GM12878 (cell line): ENCODE measurements at regions not wholly inside any gene's neighbourhood (a gene's known extent, or its start where the extent isn't known, plus 50 kb on each side); places are given as distances from the start of the nearest gene placed in this dataset.
A peak's percentile ranks its signal among the peaks of the same experiment; 100 is the strongest.

Source experiments
- ATAC-seq: fragments of 200-7000 bp; cut with Tn5 transposase; 3 replicates; pipeline ENCODE4 v1.9.1; 2020; ENCODE audit warnings: mild to moderate bottlenecking, moderate library complexity
- BruUV-seq: library from RNA; stranded (reverse); fragments of 400-500 nt; replicated peaks from 2 replicates; lab custom pipeline; 2021; lab: Mats Ljungman, UMichigan
- CTCF ChIA-PET: fragments of 300-600 bp; sonication (Branson Sonifier 250); formaldehyde crosslinking; extraction: SDS; loops from one replicate; lab custom pipeline; 2021; ENCODE audit warnings: inconsistent platforms; lab: Yijun Ruan, JAX
- POLR2A ChIA-PET: fragments of 350-600 bp; formaldehyde crosslinking; extraction: SDS; loops from one replicate; lab custom pipeline; 2021; ENCODE audit warnings: inconsistent platforms; lab: Charles Lee
- RAD21 ChIA-PET: fragments of 300-600 bp; sonication (Branson Sonifier 250); formaldehyde crosslinking; loops from one replicate; lab custom pipeline; 2023; ENCODE audit warnings: antibody characterized with exemption; ENCODE audit not compliant: unreplicated experiment; lab: Charles Lee
- SMC1A ChIA-PET: fragments of 300-600 bp; sonication (Branson Sonifier 250); formaldehyde crosslinking; loops from one replicate; lab custom pipeline; 2023; ENCODE audit not compliant: unreplicated experiment, uncharacterized antibody; lab: Charles Lee
- DNase-seq: peaks from one replicate; pipeline ENCODE4 v3.0.0-alpha.2; 2011; ENCODE audit warnings: low read depth, low spot score
- FAIRE-seq: peaks from 3 replicates; lab custom pipeline; 2011; peaks lifted over from hg19 to GRCh38; lab: Jason Lieb, UNC
- H2AFZ ChIP-seq: 2 replicates; pipeline ENCODE4 v1.6.0; 2011; ENCODE audit warnings: low read depth, low read length, control low read depth; ENCODE audit not compliant: control insufficient read depth
- H3K27ac ChIP-seq: 2 replicates; pipeline ENCODE4 v1.5.1; 2011; ENCODE audit warnings: control low read depth; ENCODE audit not compliant: control insufficient read depth, insufficient read depth
- H3K27me3 ChIP-seq, 2 experiments: replicated peaks in 1 of 2; 2 replicates each; pipeline versions ENCODE4 v1.6.0 to v1.6.1; 2011; ENCODE audit warnings: low read length in 1 of 2; ENCODE audit not compliant: control insufficient read depth in 2 of 2, insufficient read depth in 2 of 2
- H3K36me3 ChIP-seq, 2 experiments: 2 replicates each; pipeline ENCODE4 v1.5.1; 2011; ENCODE audit warnings: low read length in 1 of 2; ENCODE audit not compliant: control insufficient read depth in 2 of 2, insufficient read depth in 2 of 2
- H3K4me1 ChIP-seq: 2 replicates; pipeline ENCODE4 v1.6.1; 2011; ENCODE audit warnings: mild to moderate bottlenecking, low read length, moderate library complexity, mixed read lengths; ENCODE audit not compliant: control insufficient read depth, insufficient read depth
- H3K4me2 ChIP-seq: 2 replicates; pipeline ENCODE4 v1.6.0; 2011; ENCODE audit warnings: control low read depth; ENCODE audit not compliant: control insufficient read depth, insufficient read depth
- H3K4me3 ChIP-seq: fragments of 200-600 bp; sonication (generic); 2 replicates; pipeline ENCODE4 v1.5.1; 2016
- H3K79me2 ChIP-seq: 2 replicates; pipeline ENCODE4 v1.6.0; 2011; ENCODE audit warnings: low read length; ENCODE audit not compliant: control insufficient read depth, insufficient read depth
- H3K9ac ChIP-seq: 2 replicates; pipeline ENCODE4 v1.8.0; 2011; ENCODE audit warnings: low read length, control low read depth, mixed read lengths; ENCODE audit not compliant: control insufficient read depth, insufficient read depth
- H3K9me3 ChIP-seq: replicated peaks from 3 replicates; pipeline ENCODE4 v1.5.1; 2011; ENCODE audit warnings: mild to moderate bottlenecking, low read length; ENCODE audit not compliant: control insufficient read depth, insufficient read depth
- H4K20me1 ChIP-seq: 2 replicates; pipeline ENCODE4 v1.6.0; 2011; ENCODE audit not compliant: control insufficient read depth, insufficient read depth
- BHLHE40 ChIP-seq, 2 experiments: fragments of 450-650 bp in 1 of 2; IDR thresholded peaks; 2 replicates each; pipeline ENCODE4 v1.6.1; 2011 to 2017; ENCODE audit warnings: low read depth in 2 of 2, borderline replicate concordance in 1 of 2, improper control_type of control experiment in 1 of 2, low read length in 1 of 2, mild to moderate bottlenecking in 1 of 2
- EP300 ChIP-seq, 2 experiments: fragments of 150-350 bp in 1 of 2; IDR thresholded peaks; 2 replicates each; pipeline ENCODE4 v1.6.1; 2011 to 2012; ENCODE audit warnings: low read depth in 2 of 2, low read length in 2 of 2, borderline replicate concordance in 1 of 2, improper control_type of control experiment in 1 of 2, inconsistent platforms in 1 of 2; ENCODE audit not compliant: control insufficient read depth in 1 of 2
- GATAD2B ChIP-seq: fragments of 450-650 bp; conservative IDR thresholded peaks from 2 replicates; pipeline ENCODE4 v1.6.1; 2017; ENCODE audit warnings: low read depth, mild to moderate bottlenecking, moderate library complexity
- NBN ChIP-seq: fragments of 450-650 bp; IDR thresholded peaks from 2 replicates; pipeline ENCODE4 v1.6.1; 2016
- NFYB ChIP-seq: IDR thresholded peaks from 2 replicates; pipeline ENCODE4 v1.6.1; 2011; ENCODE audit warnings: low read depth, mild to moderate bottlenecking, low read length, improper control_type of control experiment, moderate library complexity; ENCODE audit not compliant: insufficient read depth
- NKRF ChIP-seq: fragments of 450-650 bp; conservative IDR thresholded peaks from 2 replicates; pipeline ENCODE4 v1.6.1; 2017; ENCODE audit warnings: mild to moderate bottlenecking, moderate library complexity
- PML ChIP-seq: IDR thresholded peaks from 2 replicates; pipeline ENCODE4 v1.6.1; 2012; ENCODE audit warnings: low read length, inconsistent platforms
- POLR2AphosphoS2 ChIP-seq: IDR thresholded peaks from 2 replicates; pipeline ENCODE4 v1.6.1; 2011; ENCODE audit warnings: low read depth, mild to moderate bottlenecking, low read length, improper control_type of control experiment, moderate library complexity
- SIX5 ChIP-seq: IDR thresholded peaks from 2 replicates; pipeline ENCODE4 v1.6.1; 2011; ENCODE audit warnings: mild to moderate bottlenecking, low read depth, low read length, moderate library complexity; ENCODE audit not compliant: severe bottlenecking
- SMC3 ChIP-seq: IDR thresholded peaks from 2 replicates; pipeline ENCODE4 v1.6.1; 2011; ENCODE audit warnings: low read length, improper control_type of control experiment, borderline replicate concordance
- SRF ChIP-seq, 2 experiments: IDR thresholded peaks; 2 replicates each; pipeline ENCODE4 v1.6.1; 2011; ENCODE audit warnings: low read depth in 2 of 2, low read length in 2 of 2, mild to moderate bottlenecking in 1 of 2, moderate library complexity in 1 of 2
- WRNIP1 ChIP-seq: IDR thresholded peaks from 2 replicates; pipeline ENCODE4 v1.6.1; 2011; ENCODE audit warnings: low read depth, low read length, improper control_type of control experiment, borderline replicate concordance
- YBX1 ChIP-seq: fragments of 450-650 bp; IDR thresholded peaks from 2 replicates; pipeline ENCODE4 v1.6.1; 2016; ENCODE audit warnings: antibody characterized with exemption
- ZNF217 ChIP-seq: fragments of 450-650 bp; IDR thresholded peaks from 2 replicates; pipeline ENCODE4 v1.6.1; 2017; ENCODE audit warnings: antibody characterized with exemption, mild to moderate bottlenecking
- ZNF274 ChIP-seq: IDR thresholded peaks from one replicate; pipeline ENCODE4 v1.8.0; 2011; ENCODE audit not compliant: insufficient read length, insufficient read depth
- WGBS: methylation state at CpG from one replicate; pipeline ENCODE4 v1.1.6; 2016; ENCODE audit warnings: low lambda C conversion rate; ENCODE audit not compliant: insufficient replicate concordance, insufficient coverage; ENCODE audit errors: missing lambda C conversion rate; 5-methylcytosine and 5-hydroxymethylcytosine counted together
- in situ Hi-C: fragments of 300-500 bp; cut with MboI; formaldehyde crosslinking; loops from 9 replicates; pipeline ENCODE4 v1.14.3; 2018; ENCODE audit warnings: mixed read lengths
- intact Hi-C: fragments of 100-400 bp; cut with micrococcal nuclease; formaldehyde crosslinking; loops from one replicate; pipeline ENCODE4 v1.14.2; 2022; ENCODE audit not compliant: unreplicated experiment
- TF ChIP-seq, protein P1 (sequence below): fragments of 450-650 bp; IDR thresholded peaks from 2 replicates; pipeline ENCODE4 v1.6.1; 2017; ENCODE audit warnings: mild to moderate bottlenecking, low read depth, inconsistent platforms; ENCODE audit not compliant: poor library complexity, severe bottlenecking

DNA sequence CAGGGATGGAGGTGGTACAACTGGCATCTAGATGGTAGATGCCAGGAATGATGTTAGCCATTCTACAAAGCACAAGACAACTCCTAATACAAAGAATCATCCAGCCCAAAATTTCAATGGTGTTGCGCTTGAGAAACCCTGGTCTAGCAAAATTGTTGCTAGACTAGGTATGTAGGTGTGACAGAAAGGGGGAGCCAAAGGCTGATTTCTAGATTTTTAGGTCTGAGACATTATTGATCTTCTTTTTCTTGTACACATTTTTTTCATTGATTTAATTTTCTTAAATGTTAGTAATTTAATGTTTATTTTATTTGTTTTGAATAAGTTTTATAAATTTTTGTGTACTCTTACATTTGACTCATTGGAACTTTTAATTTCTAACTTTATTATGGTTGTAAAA is 216.4 kb downstream of the FSIP2 start:
- ChIA-PET POLR2A (no interaction called here), SMC1A (no interaction called here), RAD21 (no interaction called here), CTCF (no interaction called here)
- Histone ChIP-seq H3K27ac (no peak overlapping the region), H3K9me3 (no peaks in the 10 kb centered on the region; the same call in 2 of the 3 replicates), H3K27me3 (no peaks in the 10 kb centered on the region), H3K4me3 (no peak overlapping the region), H3K36me3 (no peaks in the 10 kb centered on the region), H3K4me2 (no peak overlapping the region), H3K9ac (no peak overlapping the region), H3K79me2 (no peaks in the 10 kb centered on the region), H3K4me1 (no peaks in the 10 kb centered on the region), H4K20me1 (no peaks in the 10 kb centered on the region)
- DNase-seq: no peak
- intact Hi-C loops: no loop called here
- FAIRE-seq: peak; percentile 27
- ATAC-seq: no peak
- BruUV-seq: no TSS peak
- 53% methylated on average over 1 of the region's 1 CpG for WGBS
- TF ChIP-seq BHLHE40 (IDR thresholded peaks at IDR 0.05; ENCODE audit: borderline replicate concordance in 1 of 2, low read depth in 2 of 2, low read length in 1 of 2) (no peak), SMC3 (no peak), PML (no peak), YBX1 (no peak), NFYB (no peak), POLR2AphosphoS2 (no peak), NBN (no peak), GATAD2B (no peak), SRF (IDR thresholded peaks at IDR 0.05; ENCODE audit: low read depth in 2 of 2, low read length in 2 of 2) (no peak)
- TF ChIP-seq, all 136 proteins: peak for 0
- no peak overlapping the region for H2AFZ ChIP-seq
- in situ Hi-C loops: no loop called here

- WGBS: 87% methylated on average over 5 of the region's 5 CpGs
- Histone ChIP-seq H3K4me2 (no peak overlapping the region), H3K27me3 (no peaks in the 10 kb centered on the region), H2AFZ (no peak overlapping the region), H3K36me3 (no peaks in the 10 kb centered on the region), H3K79me2 (no peaks in the 10 kb centered on the region), H3K4me3 (no peak overlapping the region), H4K20me1 (no peaks in the 10 kb centered on the region), H3K4me1 (no peaks in the 10 kb centered on the region), H3K9ac (no peak overlapping the region), H3K9me3 (no peaks in the 10 kb centered on the region; the same call in 1 of the 3 replicates), H3K27ac (no peak overlapping the region)
- TF ChIP-seq, protein P1, sequence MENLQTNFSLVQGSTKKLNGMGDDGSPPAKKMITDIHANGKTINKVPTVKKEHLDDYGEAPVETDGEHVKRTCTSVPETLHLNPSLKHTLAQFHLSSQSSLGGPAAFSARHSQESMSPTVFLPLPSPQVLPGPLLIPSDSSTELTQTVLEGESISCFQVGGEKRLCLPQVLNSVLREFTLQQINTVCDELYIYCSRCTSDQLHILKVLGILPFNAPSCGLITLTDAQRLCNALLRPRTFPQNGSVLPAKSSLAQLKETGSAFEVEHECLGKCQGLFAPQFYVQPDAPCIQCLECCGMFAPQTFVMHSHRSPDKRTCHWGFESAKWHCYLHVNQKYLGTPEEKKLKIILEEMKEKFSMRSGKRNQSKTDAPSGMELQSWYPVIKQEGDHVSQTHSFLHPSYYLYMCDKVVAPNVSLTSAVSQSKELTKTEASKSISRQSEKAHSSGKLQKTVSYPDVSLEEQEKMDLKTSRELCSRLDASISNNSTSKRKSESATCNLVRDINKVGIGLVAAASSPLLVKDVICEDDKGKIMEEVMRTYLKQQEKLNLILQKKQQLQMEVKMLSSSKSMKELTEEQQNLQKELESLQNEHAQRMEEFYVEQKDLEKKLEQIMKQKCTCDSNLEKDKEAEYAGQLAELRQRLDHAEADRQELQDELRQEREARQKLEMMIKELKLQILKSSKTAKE: no peak
- TF ChIP-seq SIX5 (no peak), ZNF274 (no peak), ZNF217 (no peak), EP300 (IDR thresholded peaks at IDR 0.05; ENCODE audit: borderline replicate concordance in 1 of 2, control insufficient read depth in 1 of 2, low read depth in 2 of 2, low read length in 2 of 2) (no peak), NKRF (no peak), POLR2AphosphoS2 (no peak), WRNIP1 (no peak)
- ChIA-PET POLR2A (no interaction called here), SMC1A (no interaction called here), CTCF (interaction anchor here (0.6 to 1.3 kb wide), 2 partner anchors 8 to 146 kb away, joined by 3 to 4 read pairs; no protein-coding TSS in a partner anchor), RAD21 (no interaction called here)
- no TSS peak for BruUV-seq
- DNase-seq (no peak), ATAC-seq (no peak), FAIRE-seq (no peak)
- in situ Hi-C loops (no loop called here), intact Hi-C loops (no loop called here)
Observed at GRCh38 chr2:185967335-185967734, 228.7 kb downstream of the FSIP2 start.
